Right lobe of liver (tissue), 4 donors: ENCODE measurements at regions not wholly inside any gene's neighbourhood (a gene's known extent, or its start where the extent isn't known, plus 50 kb on each side); places are given as distances from the start of the nearest gene placed in this dataset.

Experiments used
- CTCF ChIP-seq, 4 donors: fragments of 200-600 bp in 3 of 4; fragments of 450-650 bp in 1 of 4; IDR thresholded peaks; one replicate each; pipeline versions ENCODE4 v1.5.1 to v1.8.0; 2016 to 2022; ENCODE audit warnings: antibody characterized with exemption in 4 of 4, mild to moderate bottlenecking in 2 of 4
- POLR2A ChIP-seq: fragments of 450-650 bp; IDR thresholded peaks from one replicate; pipeline ENCODE4 v1.6.1; 2017; ENCODE audit warnings: antibody characterized with exemption, mild to moderate bottlenecking
- donor health status: DM: no; HTN: no; CAD: no.
- donor health status: DM: no; HTN: no; CAD: no.
- donor health status: DM: no; HTN: yes; CAD: no.

- TF ChIP-seq POLR2A (no peak), CTCF (IDR thresholded peaks at IDR 0.05) (no peak)
Measured at GRCh38 chr14:66341239-66341638, 144.9 kb upstream of the CCDC196 start.
